ENCODE measurements at regions not wholly inside any gene's neighbourhood (a gene's known extent, or its start where the extent isn't known, plus 50 kb on each side); places are given as distances from the start of the nearest gene placed in this dataset.

GRCh38 chrX:131843987-131844386, 179.1 kb upstream of the STK26 start:
- no peak for TF ChIP-seq CTCF (IDR thresholded peaks at IDR 0.05; ENCODE audit: low read length)
- no peak for TF ChIP-seq EZH2 (optimal IDR thresholded peaks at IDR 0.05; ENCODE audit: low read depth, low read length)
- no peak for TF ChIP-seq EZH2phosphoT487 (IDR thresholded peaks at IDR 0.05; ENCODE audit: low read length)
